ENCODE measurements at regions not wholly inside any gene's neighbourhood (a gene's known extent, or its start where the extent isn't known, plus 50 kb on each side); places are given as distances from the start of the nearest gene placed in this dataset.

GRCh38 chr16:17812771-17813170, 342.0 kb upstream of the XYLT1 start:
- TF ChIP-seq CTCF (IDR thresholded peaks at IDR 0.05), result no peak
- TF ChIP-seq POLR2A (IDR thresholded peaks at IDR 0.05), result no peak
